Bronchial epithelial cell (primary cell): ENCODE measurements at regions not wholly inside any gene's neighbourhood (a gene's known extent, or its start where the extent isn't known, plus 50 kb on each side); places are given as distances from the start of the nearest gene placed in this dataset.
A peak's percentile ranks its signal among the peaks of the same experiment; 100 is the strongest.

ENCODE experiments used
- DNase-seq: peaks from one replicate; pipeline ENCODE4 v3.0.0-alpha.2; 2010; ENCODE audit warnings: low read depth
- FAIRE-seq: peaks from 2 replicates; lab custom pipeline; 2011; peaks lifted over from hg19 to GRCh38; lab: Jason Lieb, UNC
- H3K27me3 ChIP-seq: 2 replicates; pipeline ENCODE4 v1.5.1; 2011; ENCODE audit warnings: low read length; ENCODE audit not compliant: control insufficient read depth, insufficient read depth
- H3K36me3 ChIP-seq: 2 replicates; pipeline ENCODE4 v1.5.1; 2011; ENCODE audit warnings: low read length; ENCODE audit not compliant: control insufficient read depth, insufficient read depth
- H3K4me3 ChIP-seq: 2 replicates; pipeline ENCODE4 v1.5.1; 2011; ENCODE audit warnings: mild to moderate bottlenecking, low read depth, low read length, control low read depth
- CTCF ChIP-seq: IDR thresholded peaks from 2 replicates; pipeline ENCODE4 v1.5.1; 2011; ENCODE audit warnings: mild to moderate bottlenecking, moderate library complexity, low read length, control low read depth, inconsistent platforms; ENCODE audit not compliant: insufficient read depth, severe bottlenecking

- FAIRE-seq: no peak
- no peak for DNase-seq
Observed at GRCh38 chr11:120031612-120032600, 106.0 kb downstream of the TRIM29 start.

DNA sequence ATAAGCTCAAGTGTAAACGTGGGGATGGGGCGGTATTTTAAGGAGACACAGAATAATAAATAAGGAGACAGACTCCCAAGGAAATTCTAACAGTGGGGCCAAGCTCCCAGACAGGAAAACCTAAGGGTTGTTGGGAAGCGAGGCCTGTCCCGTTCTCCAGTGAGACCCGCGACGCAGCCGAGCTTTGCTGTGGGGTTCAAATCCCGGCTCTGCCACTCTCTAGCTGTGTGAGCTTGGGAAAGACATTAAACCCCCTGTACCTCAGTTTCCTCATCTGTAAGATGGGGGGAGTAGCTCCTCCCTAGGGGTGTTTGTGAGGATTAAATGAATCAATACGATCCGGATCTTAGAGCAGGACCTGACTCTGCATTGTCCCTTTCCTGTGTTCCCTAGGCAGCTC lies 106.8 kb downstream of the TRIM29 start:
- H3K36me3 ChIP-seq: no peaks in the 10 kb centered on the region
- peaks cover 2% of the 10 kb centered on the region for H3K27me3 ChIP-seq
- FAIRE-seq: peak; percentile 52
- H3K4me3 ChIP-seq: no peak overlapping the region
- no peak for TF ChIP-seq CTCF
- DNase-seq: no peak

More at GRCh38 chr11:120031612-120032600, 106.0 kb downstream of the TRIM29 start:
- Histone ChIP-seq H3K36me3 (no peaks in the 10 kb centered on the region), H3K27me3 (peaks cover 2% of the 10 kb centered on the region), H3K4me3 (no peak overlapping the region)
- TF ChIP-seq CTCF: no peak

GRCh38 chr11:120030411-120030810 lies 107.5 kb downstream of the TRIM29 start:
- no peak for FAIRE-seq

GRCh38 chr11:120029321-120029720 lies 108.6 kb downstream of the TRIM29 start:
- FAIRE-seq: peak; percentile 47
- Histone ChIP-seq H3K4me3 (no peak overlapping the region), H3K36me3 (no peaks in the 10 kb centered on the region), H3K27me3 (peaks cover 2% of the 10 kb centered on the region)
- DNase-seq: no peak
- no peak for TF ChIP-seq CTCF

More at GRCh38 chr11:120030411-120030810, 107.5 kb downstream of the TRIM29 start:
- no peak overlapping the region for H3K4me3 ChIP-seq
- H3K27me3 ChIP-seq: peaks cover 2% of the 10 kb centered on the region
- no peak for DNase-seq
- no peaks in the 10 kb centered on the region for H3K36me3 ChIP-seq
- TF ChIP-seq CTCF: no peak

DNA sequence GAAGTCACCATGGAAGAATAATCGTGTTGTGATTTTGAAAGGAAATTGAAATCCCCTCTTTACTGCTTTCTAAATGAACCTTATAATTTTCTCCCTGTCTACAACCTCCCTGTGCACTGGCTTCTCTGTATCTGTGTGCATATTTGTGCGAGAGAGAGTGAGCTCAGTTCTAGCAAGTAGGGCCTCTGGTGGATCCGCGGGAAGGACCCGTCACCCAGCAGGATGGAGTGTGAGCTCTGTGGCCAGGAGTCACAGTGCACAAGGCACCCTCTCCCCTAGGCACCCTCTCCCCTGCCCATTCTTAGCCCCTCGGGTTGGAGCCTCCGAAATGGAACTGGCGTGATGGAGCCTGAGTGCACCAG lies 109.0 kb downstream of the TRIM29 start:
- TF ChIP-seq CTCF: no peak
- no peak overlapping the region for H3K4me3 ChIP-seq
- H3K27me3 ChIP-seq: peaks cover 2% of the 10 kb centered on the region
- FAIRE-seq: no peak
- no peaks in the 10 kb centered on the region for H3K36me3 ChIP-seq
- DNase-seq: no peak
